ENCODE measurements at regions not wholly inside any gene's neighbourhood (a gene's known extent, or its start where the extent isn't known, plus 50 kb on each side); places are given as distances from the start of the nearest gene placed in this dataset.

GRCh38 chr6:43969158-43969981 is 157.9 kb downstream of the MRPL14 start:
- POLR2A ChIA-PET = interaction anchor here (0.6 to 0.7 kb wide), 2 partner anchors 67 to 278 kb away, joined by 4 read pairs; no protein-coding TSS in a partner anchor
- CTCF ChIA-PET = no interaction called here
- DNase-seq (ENCODE audit: extremely low spot score) = no peak
- no peak for TF ChIP-seq NFRKB (IDR thresholded peaks at IDR 0.05)
- TF ChIP-seq LEF1 (IDR thresholded peaks at IDR 0.05; ENCODE audit: borderline replicate concordance) = no peak
- no peak for TF ChIP-seq ARNT (IDR thresholded peaks at IDR 0.05)
- TF ChIP-seq ELF4 (IDR thresholded peaks at IDR 0.05) = no peak
- no peak for TF ChIP-seq PKNOX1 (IDR thresholded peaks at IDR 0.05)
- TF ChIP-seq FOXA1 (IDR thresholded peaks at IDR 0.05) = no peak
- no peak for TF ChIP-seq L3MBTL2 (conservative IDR thresholded peaks at IDR 0.05)
- TF ChIP-seq FOXK2 (IDR thresholded peaks at IDR 0.05) = no peak
- no peak for TF ChIP-seq TARDBP (IDR thresholded peaks at IDR 0.05)
- no peak for TF ChIP-seq SP1 (IDR thresholded peaks at IDR 0.05)
- no peak for TF ChIP-seq HDGF (IDR thresholded peaks at IDR 0.05; ENCODE audit: borderline replicate concordance)
- no peak for TF ChIP-seq ZNF384 (IDR thresholded peaks at IDR 0.05)
- TF ChIP-seq BHLHE40 (IDR thresholded peaks at IDR 0.05; ENCODE audit: borderline replicate concordance) = no peak
- no peak for TF ChIP-seq FOXM1 (IDR thresholded peaks at IDR 0.05; ENCODE audit: borderline replicate concordance)

GRCh38 chr6:43968110-43968965 is 158.9 kb downstream of the MRPL14 start:
- TF ChIP-seq FOXA1 (IDR thresholded peaks at IDR 0.05) (no peak), ELF4 (IDR thresholded peaks at IDR 0.05) (no peak), SUZ12 (IDR thresholded peaks at IDR 0.05) (no peak), CTBP1 (IDR thresholded peaks at IDR 0.05; ENCODE audit: borderline replicate concordance) (no peak), LEF1 (IDR thresholded peaks at IDR 0.05; ENCODE audit: borderline replicate concordance) (no peak), FOXM1 (IDR thresholded peaks at IDR 0.05; ENCODE audit: borderline replicate concordance) (no peak), SP1 (IDR thresholded peaks at IDR 0.05) (no peak), HDGF (IDR thresholded peaks at IDR 0.05; ENCODE audit: borderline replicate concordance) (no peak), PKNOX1 (IDR thresholded peaks at IDR 0.05) (no peak), NFRKB (IDR thresholded peaks at IDR 0.05) (no peak), BHLHE40 (IDR thresholded peaks at IDR 0.05; ENCODE audit: borderline replicate concordance) (no peak), FOXK2 (IDR thresholded peaks at IDR 0.05) (no peak), TARDBP (IDR thresholded peaks at IDR 0.05) (no peak), L3MBTL2 (conservative IDR thresholded peaks at IDR 0.05) (no peak), ARNT (IDR thresholded peaks at IDR 0.05) (no peak), ZNF384 (IDR thresholded peaks at IDR 0.05) (no peak)
- no peak for DNase-seq (ENCODE audit: extremely low spot score)
- CTCF ChIA-PET = no interaction called here
- POLR2A ChIA-PET = interaction anchor here (0.6 kb wide), 1 partner anchor 69 kb away, joined by 4 read pairs; no protein-coding TSS in a partner anchor

GRCh38 chr6:43967719-43968091 is 159.5 kb downstream of the MRPL14 start:
- POLR2A ChIA-PET = no interaction called here
- TF ChIP-seq TARDBP (IDR thresholded peaks at IDR 0.05) (no peak), NFRKB (IDR thresholded peaks at IDR 0.05) (no peak), PKNOX1 (IDR thresholded peaks at IDR 0.05) (no peak), CTBP1 (IDR thresholded peaks at IDR 0.05; ENCODE audit: borderline replicate concordance) (no peak), SUZ12 (IDR thresholded peaks at IDR 0.05) (no peak)
- no peak for DNase-seq (ENCODE audit: extremely low spot score)
- CTCF ChIA-PET = no interaction called here

- ChIA-PET CTCF (no interaction called here), POLR2A (no interaction called here)
- no peak for TF ChIP-seq BHLHE40 (IDR thresholded peaks at IDR 0.05; ENCODE audit: borderline replicate concordance)
- no peak for TF ChIP-seq L3MBTL2 (conservative IDR thresholded peaks at IDR 0.05)
- no peak for TF ChIP-seq SUZ12 (IDR thresholded peaks at IDR 0.05)
- TF ChIP-seq NFRKB (IDR thresholded peaks at IDR 0.05) = no peak
- TF ChIP-seq ELF4 (IDR thresholded peaks at IDR 0.05) = no peak
- DNase-seq (ENCODE audit: extremely low spot score) = no peak
These were observed 160.2 kb downstream of the MRPL14 start for GRCh38 chr6:43966853-43967718.

- ChIA-PET CTCF (no interaction called here), POLR2A (no interaction called here)
- no peak for DNase-seq (ENCODE audit: extremely low spot score)
- TF ChIP-seq BHLHE40 (IDR thresholded peaks at IDR 0.05; ENCODE audit: borderline replicate concordance) (no peak), CTBP1 (IDR thresholded peaks at IDR 0.05; ENCODE audit: borderline replicate concordance) (no peak), SUZ12 (IDR thresholded peaks at IDR 0.05) (no peak), PKNOX1 (IDR thresholded peaks at IDR 0.05) (no peak), ELF4 (IDR thresholded peaks at IDR 0.05) (no peak), ARNT (IDR thresholded peaks at IDR 0.05) (no peak), TARDBP (IDR thresholded peaks at IDR 0.05) (no peak), HDGF (IDR thresholded peaks at IDR 0.05; ENCODE audit: borderline replicate concordance) (no peak), SP1 (IDR thresholded peaks at IDR 0.05) (no peak), FOXK2 (IDR thresholded peaks at IDR 0.05) (no peak), L3MBTL2 (conservative IDR thresholded peaks at IDR 0.05) (no peak), FOXM1 (IDR thresholded peaks at IDR 0.05; ENCODE audit: borderline replicate concordance) (no peak), LEF1 (IDR thresholded peaks at IDR 0.05; ENCODE audit: borderline replicate concordance) (no peak)
These were observed 160.9 kb downstream of the MRPL14 start for GRCh38 chr6:43966374-43966658.
